WTC11 (cell line): ENCODE measurements at regions not wholly inside any gene's neighbourhood (a gene's known extent, or its start where the extent isn't known, plus 50 kb on each side); places are given as distances from the start of the nearest gene placed in this dataset.
A peak's percentile ranks its signal among the peaks of the same experiment; 100 is the strongest.

Source experiments
- ATAC-seq: fragments of 200-7000 bp; cut with Tn5 transposase; 2 replicates; pipeline ENCODE4 v1.10.0; 2021; ENCODE audit warnings: mild to moderate bottlenecking, moderate library complexity
- CTCF ChIA-PET: fragments of 300-600 bp; sonication (Branson Sonifier 250); formaldehyde crosslinking; loops from one replicate; lab custom pipeline; 2021; ENCODE audit warnings: antibody characterized with exemption; lab: Charles Lee
- POLR2A ChIA-PET: fragments of 350-600 bp; sonication (Branson Sonifier 250); formaldehyde crosslinking; loops from one replicate; lab custom pipeline; 2021; ENCODE audit warnings: antibody characterized with exemption; lab: Charles Lee
- DNase-seq: peaks from one replicate; pipeline ENCODE4 v3.0.0; 2021; ENCODE audit warnings: low spot score
- H3K27ac Mint-ChIP-seq: 2 replicates; pipeline ENCODE4 v1.8.0; 2021; ENCODE audit warnings: mixed read lengths
- H3K27me3 Mint-ChIP-seq: 2 replicates; pipeline ENCODE4 v1.8.0; 2021; ENCODE audit warnings: low read depth, mild to moderate bottlenecking, moderate library complexity, mixed read lengths
- H3K36me3 Mint-ChIP-seq: 2 replicates; pipeline ENCODE4 v1.8.0; 2021; ENCODE audit warnings: mixed read lengths
- H3K4me1 Mint-ChIP-seq: 2 replicates; pipeline ENCODE4 v1.8.0; 2022; ENCODE audit warnings: mixed read lengths
- H3K4me3 Mint-ChIP-seq: 2 replicates; pipeline ENCODE4 v1.8.0; 2021; ENCODE audit warnings: mild to moderate bottlenecking, moderate library complexity, mixed read lengths
- H3K9me3 Mint-ChIP-seq: 2 replicates; pipeline ENCODE4 v1.8.0; 2021; ENCODE audit warnings: mixed read lengths
- EMX1 ChIP-seq: fragments of 250-450 bp; sonication (Bioruptor Pico); IDR thresholded peaks from 2 replicates; pipeline ENCODE4 v1.8.0; 2021; ENCODE audit warnings: mild to moderate bottlenecking
- FOXK1 ChIP-seq: sonication (generic); formaldehyde crosslinking; IDR thresholded peaks from 2 replicates; pipeline ENCODE4 v1.8.0; 2022; ENCODE audit warnings: mild to moderate bottlenecking, moderate library complexity, missing genetic modification reagents
- FOXP1 ChIP-seq: sonication (generic); formaldehyde crosslinking; IDR thresholded peaks from 2 replicates; pipeline ENCODE4 v1.8.0; 2022; ENCODE audit warnings: missing genetic modification reagents, mild to moderate bottlenecking, moderate library complexity, borderline replicate concordance
- GABPB1 ChIP-seq: sonication (generic); formaldehyde crosslinking; IDR thresholded peaks from 2 replicates; pipeline ENCODE4 v1.8.1; 2023; ENCODE audit warnings: mild to moderate bottlenecking, missing genetic modification reagents
- GTF2I ChIP-seq: fragments of 250-450 bp; sonication (Bioruptor Pico); conservative IDR thresholded peaks from 2 replicates; pipeline ENCODE4 v1.4.0; 2021; ENCODE audit warnings: mild to moderate bottlenecking
- IRF2 ChIP-seq: sonication (generic); formaldehyde crosslinking; IDR thresholded peaks from 2 replicates; pipeline ENCODE4 v1.8.0; 2022; ENCODE audit warnings: low read depth, missing genetic modification reagents, borderline replicate concordance
- KAT7 ChIP-seq: sonication (generic); formaldehyde crosslinking; IDR thresholded peaks from 2 replicates; pipeline ENCODE4 v1.8.1; 2023; ENCODE audit warnings: missing genetic modification reagents, mild to moderate bottlenecking, borderline replicate concordance
- NFATC4 ChIP-seq: fragments of 250-450 bp; sonication (Bioruptor Pico); IDR thresholded peaks from 2 replicates; pipeline ENCODE4 v1.9.0; 2021; ENCODE audit warnings: mild to moderate bottlenecking
- NR1H2 ChIP-seq: sonication (generic); formaldehyde crosslinking; IDR thresholded peaks from 2 replicates; pipeline ENCODE4 v1.9.0; 2021; ENCODE audit warnings: mild to moderate bottlenecking, moderate library complexity, missing genetic modification reagents
- PRRX2 ChIP-seq: fragments of 250-450 bp; sonication (Bioruptor Pico); IDR thresholded peaks from 2 replicates; pipeline ENCODE4 v1.8.0; 2021; ENCODE audit warnings: mild to moderate bottlenecking
- SMAD4 ChIP-seq: sonication (generic); formaldehyde crosslinking; IDR thresholded peaks from 2 replicates; pipeline ENCODE4 v1.8.0; 2022; ENCODE audit warnings: mild to moderate bottlenecking, missing genetic modification reagents
- SOX15 ChIP-seq: fragments of 250-450 bp; sonication (Bioruptor Pico); IDR thresholded peaks from 2 replicates; pipeline ENCODE4 v1.9.0; 2021; ENCODE audit warnings: mild to moderate bottlenecking
- TCF7 ChIP-seq: sonication (generic); formaldehyde crosslinking; IDR thresholded peaks from 2 replicates; pipeline ENCODE4 v1.8.0; 2022; ENCODE audit warnings: mild to moderate bottlenecking, low read depth, missing genetic modification reagents, moderate library complexity
- TEAD4 ChIP-seq: sonication (generic); formaldehyde crosslinking; IDR thresholded peaks from 2 replicates; pipeline ENCODE4 v1.8.0; 2022; ENCODE audit warnings: mild to moderate bottlenecking, missing genetic modification reagents
- TP53 ChIP-seq: sonication (generic); formaldehyde crosslinking; IDR thresholded peaks from 2 replicates; pipeline ENCODE4 v1.8.1; 2023; ENCODE audit warnings: mild to moderate bottlenecking, missing genetic modification reagents
- ZNF138 ChIP-seq: sonication (generic); formaldehyde crosslinking; conservative IDR thresholded peaks from 2 replicates; pipeline ENCODE4 v1.8.1; 2022; ENCODE audit warnings: mild to moderate bottlenecking, moderate library complexity, missing genetic modification reagents
- ZNF416 ChIP-seq: fragments of 250-450 bp; sonication (Bioruptor Pico); IDR thresholded peaks from 2 replicates; pipeline ENCODE4 v1.9.0; 2021; ENCODE audit warnings: mild to moderate bottlenecking, inconsistent platforms
- ZNF423 ChIP-seq: fragments of 250-450 bp; sonication (Bioruptor Pico); IDR thresholded peaks from 2 replicates; pipeline ENCODE4 v2.1.2; 2022; ENCODE audit warnings: mild to moderate bottlenecking, moderate library complexity
- TF ChIP-seq, protein P1 (sequence below): sonication (generic); formaldehyde crosslinking; IDR thresholded peaks from 2 replicates; pipeline ENCODE4 v1.8.1; 2023; ENCODE audit warnings: mild to moderate bottlenecking, missing genetic modification reagents, moderate library complexity
- TF ChIP-seq, protein P2 (sequence below): fragments of 250-450 bp; sonication (Bioruptor Pico); IDR thresholded peaks from 2 replicates; pipeline ENCODE4 v2.1.2; 2022; ENCODE audit warnings: mild to moderate bottlenecking, moderate library complexity
- TF ChIP-seq, protein P3 (sequence below): sonication (generic); formaldehyde crosslinking; IDR thresholded peaks from 2 replicates; pipeline ENCODE4 v1.8.0; 2022; ENCODE audit warnings: mild to moderate bottlenecking, missing genetic modification reagents
- TF ChIP-seq, protein P4 (sequence below): sonication (generic); formaldehyde crosslinking; IDR thresholded peaks from 2 replicates; pipeline ENCODE4 v1.8.1; 2022; ENCODE audit warnings: mild to moderate bottlenecking, moderate library complexity, missing genetic modification reagents
- TF ChIP-seq, protein P5 (sequence below): fragments of 250-450 bp; sonication (Bioruptor Pico); IDR thresholded peaks from 2 replicates; pipeline ENCODE4 v1.9.0; 2021; ENCODE audit warnings: mild to moderate bottlenecking, borderline replicate concordance
- TF ChIP-seq, protein P6 (sequence below): fragments of 250-450 bp; sonication (Bioruptor Pico); IDR thresholded peaks from 2 replicates; pipeline ENCODE4 v1.8.0; 2021; ENCODE audit warnings: mild to moderate bottlenecking

DNA sequence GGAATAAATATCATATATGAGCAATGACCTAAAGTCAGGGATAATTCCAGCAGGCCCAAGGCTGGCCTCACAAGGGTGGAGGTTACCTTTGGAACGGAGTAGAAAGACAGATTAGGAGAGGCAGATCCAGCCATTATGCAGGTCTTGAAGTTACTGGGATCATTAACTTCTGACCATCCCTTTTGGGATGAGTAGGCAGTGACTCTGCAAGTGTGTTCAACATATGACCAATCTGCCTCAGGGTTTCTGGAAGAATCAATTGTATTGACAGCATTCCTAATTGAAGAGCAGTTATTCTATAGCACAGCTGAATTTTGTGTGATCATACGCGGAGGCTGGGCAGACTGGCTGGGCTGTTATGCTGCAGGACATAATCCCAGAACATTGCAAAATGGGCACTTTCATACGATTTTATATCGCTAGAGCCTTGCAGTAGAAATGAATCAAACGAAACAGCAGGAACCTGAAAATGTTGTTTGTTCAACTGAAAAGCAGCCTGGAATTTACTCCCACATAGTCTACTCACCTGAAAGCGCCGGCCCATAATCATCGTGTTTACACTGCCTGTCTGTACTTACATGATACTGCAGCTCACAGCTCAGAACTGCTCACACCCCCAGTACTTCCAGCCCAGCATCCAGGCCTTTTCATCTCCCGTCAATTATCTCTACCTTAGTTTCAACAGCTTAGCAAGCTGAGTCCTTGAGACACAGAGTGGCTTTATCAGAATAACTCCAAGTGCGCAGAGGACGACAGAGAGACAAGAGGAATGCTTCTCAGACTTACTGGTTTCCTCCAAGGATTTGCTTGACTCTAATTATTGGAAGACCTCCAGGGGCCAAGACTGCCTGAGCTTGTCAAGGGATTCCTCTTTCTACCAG lies 556.1 kb downstream of the EFNB2 start:
- ATAC-seq (peak; percentile 23; the same call in 1 of the 2 replicates), DNase-seq (no peak)
- Mint-ChIP-seq H3K27me3 (no peaks in the 10 kb centered on the region; the same call in 1 of the 2 replicates), H3K4me1 (peaks cover 11% of the 10 kb centered on the region; the same call in 1 of the 2 replicates), H3K4me3 (no peak overlapping the region), H3K9me3 (peaks cover 18% of the 10 kb centered on the region), H3K27ac (no peak overlapping the region), H3K36me3 (peaks cover 9% of the 10 kb centered on the region; the same call in 1 of the 2 replicates)
- ChIA-PET CTCF (no interaction called here), POLR2A (no interaction called here)
- TF ChIP-seq, protein P1, sequence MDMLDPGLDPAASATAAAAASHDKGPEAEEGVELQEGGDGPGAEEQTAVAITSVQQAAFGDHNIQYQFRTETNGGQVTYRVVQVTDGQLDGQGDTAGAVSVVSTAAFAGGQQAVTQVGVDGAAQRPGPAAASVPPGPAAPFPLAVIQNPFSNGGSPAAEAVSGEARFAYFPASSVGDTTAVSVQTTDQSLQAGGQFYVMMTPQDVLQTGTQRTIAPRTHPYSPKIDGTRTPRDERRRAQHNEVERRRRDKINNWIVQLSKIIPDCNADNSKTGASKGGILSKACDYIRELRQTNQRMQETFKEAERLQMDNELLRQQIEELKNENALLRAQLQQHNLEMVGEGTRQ (CRISPR knock-in tag), result no peak
- TF ChIP-seq ZNF423 (CRISPR knock-in tag) (no peak), KAT7 (no peak), IRF2 (CRISPR knock-in tag) (no peak), TCF7 (CRISPR knock-in tag) (no peak), SMAD4 (CRISPR knock-in tag) (no peak), TEAD4 (CRISPR knock-in tag) (no peak), TP53 (no peak)
- TF ChIP-seq, protein P2, sequence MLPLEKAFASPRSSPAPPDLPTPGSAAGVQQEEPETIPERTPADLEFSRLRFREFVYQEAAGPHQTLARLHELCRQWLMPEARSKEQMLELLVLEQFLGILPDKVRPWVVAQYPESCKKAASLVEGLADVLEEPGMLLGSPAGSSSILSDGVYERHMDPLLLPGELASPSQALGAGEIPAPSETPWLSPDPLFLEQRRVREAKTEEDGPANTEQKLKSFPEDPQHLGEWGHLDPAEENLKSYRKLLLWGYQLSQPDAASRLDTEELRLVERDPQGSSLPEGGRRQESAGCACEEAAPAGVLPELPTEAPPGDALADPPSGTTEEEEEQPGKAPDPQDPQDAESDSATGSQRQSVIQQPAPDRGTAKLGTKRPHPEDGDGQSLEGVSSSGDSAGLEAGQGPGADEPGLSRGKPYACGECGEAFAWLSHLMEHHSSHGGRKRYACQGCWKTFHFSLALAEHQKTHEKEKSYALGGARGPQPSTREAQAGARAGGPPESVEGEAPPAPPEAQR, result no peak

DNA sequence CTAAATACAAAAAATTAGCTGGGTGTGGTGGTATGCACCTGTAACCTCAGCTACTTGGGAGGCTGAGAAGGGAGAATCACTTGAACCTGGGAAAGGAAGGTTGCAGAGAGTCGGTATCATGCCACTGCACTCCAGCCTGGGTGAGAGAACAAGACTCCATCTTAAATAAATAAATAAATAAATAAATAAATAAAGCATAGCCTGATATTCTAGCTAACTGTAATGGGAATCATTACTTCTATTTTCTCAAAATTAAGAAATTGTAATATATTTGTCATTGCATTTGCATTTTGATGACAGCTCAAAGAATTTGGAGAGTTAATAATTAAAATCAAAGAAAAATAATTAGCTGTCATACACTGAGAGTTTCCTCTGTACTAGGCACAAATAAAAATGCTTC lies 561.1 kb downstream of the EFNB2 start:
- no peak overlapping the region for H3K4me3 Mint-ChIP-seq
- CTCF ChIA-PET, result no interaction called here
- POLR2A ChIA-PET, result no interaction called here
- TF ChIP-seq, protein P3, sequence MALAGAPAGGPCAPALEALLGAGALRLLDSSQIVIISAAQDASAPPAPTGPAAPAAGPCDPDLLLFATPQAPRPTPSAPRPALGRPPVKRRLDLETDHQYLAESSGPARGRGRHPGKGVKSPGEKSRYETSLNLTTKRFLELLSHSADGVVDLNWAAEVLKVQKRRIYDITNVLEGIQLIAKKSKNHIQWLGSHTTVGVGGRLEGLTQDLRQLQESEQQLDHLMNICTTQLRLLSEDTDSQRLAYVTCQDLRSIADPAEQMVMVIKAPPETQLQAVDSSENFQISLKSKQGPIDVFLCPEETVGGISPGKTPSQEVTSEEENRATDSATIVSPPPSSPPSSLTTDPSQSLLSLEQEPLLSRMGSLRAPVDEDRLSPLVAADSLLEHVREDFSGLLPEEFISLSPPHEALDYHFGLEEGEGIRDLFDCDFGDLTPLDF (CRISPR knock-in tag), result no peak
- TF ChIP-seq EMX1 (CRISPR knock-in tag) (no peak), ZNF416 (CRISPR knock-in tag) (no peak), SMAD4 (CRISPR knock-in tag) (no peak), GABPB1 (CRISPR knock-in tag) (no peak), SOX15 (CRISPR knock-in tag) (no peak), GTF2I (CRISPR knock-in tag) (no peak), NR1H2 (CRISPR knock-in tag) (no peak), NFATC4 (no peak), PRRX2 (CRISPR knock-in tag) (no peak), FOXK1 (no peak), FOXP1 (no peak), ZNF138 (CRISPR knock-in tag) (no peak), KAT7 (no peak)
- TF ChIP-seq, protein P4, sequence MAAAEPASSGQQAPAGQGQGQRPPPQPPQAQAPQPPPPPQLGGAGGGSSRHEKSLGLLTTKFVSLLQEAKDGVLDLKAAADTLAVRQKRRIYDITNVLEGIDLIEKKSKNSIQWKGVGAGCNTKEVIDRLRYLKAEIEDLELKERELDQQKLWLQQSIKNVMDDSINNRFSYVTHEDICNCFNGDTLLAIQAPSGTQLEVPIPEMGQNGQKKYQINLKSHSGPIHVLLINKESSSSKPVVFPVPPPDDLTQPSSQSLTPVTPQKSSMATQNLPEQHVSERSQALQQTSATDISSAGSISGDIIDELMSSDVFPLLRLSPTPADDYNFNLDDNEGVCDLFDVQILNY (CRISPR knock-in tag), result no peak
- TF ChIP-seq, protein P2, result no peak
- TF ChIP-seq, protein P5, sequence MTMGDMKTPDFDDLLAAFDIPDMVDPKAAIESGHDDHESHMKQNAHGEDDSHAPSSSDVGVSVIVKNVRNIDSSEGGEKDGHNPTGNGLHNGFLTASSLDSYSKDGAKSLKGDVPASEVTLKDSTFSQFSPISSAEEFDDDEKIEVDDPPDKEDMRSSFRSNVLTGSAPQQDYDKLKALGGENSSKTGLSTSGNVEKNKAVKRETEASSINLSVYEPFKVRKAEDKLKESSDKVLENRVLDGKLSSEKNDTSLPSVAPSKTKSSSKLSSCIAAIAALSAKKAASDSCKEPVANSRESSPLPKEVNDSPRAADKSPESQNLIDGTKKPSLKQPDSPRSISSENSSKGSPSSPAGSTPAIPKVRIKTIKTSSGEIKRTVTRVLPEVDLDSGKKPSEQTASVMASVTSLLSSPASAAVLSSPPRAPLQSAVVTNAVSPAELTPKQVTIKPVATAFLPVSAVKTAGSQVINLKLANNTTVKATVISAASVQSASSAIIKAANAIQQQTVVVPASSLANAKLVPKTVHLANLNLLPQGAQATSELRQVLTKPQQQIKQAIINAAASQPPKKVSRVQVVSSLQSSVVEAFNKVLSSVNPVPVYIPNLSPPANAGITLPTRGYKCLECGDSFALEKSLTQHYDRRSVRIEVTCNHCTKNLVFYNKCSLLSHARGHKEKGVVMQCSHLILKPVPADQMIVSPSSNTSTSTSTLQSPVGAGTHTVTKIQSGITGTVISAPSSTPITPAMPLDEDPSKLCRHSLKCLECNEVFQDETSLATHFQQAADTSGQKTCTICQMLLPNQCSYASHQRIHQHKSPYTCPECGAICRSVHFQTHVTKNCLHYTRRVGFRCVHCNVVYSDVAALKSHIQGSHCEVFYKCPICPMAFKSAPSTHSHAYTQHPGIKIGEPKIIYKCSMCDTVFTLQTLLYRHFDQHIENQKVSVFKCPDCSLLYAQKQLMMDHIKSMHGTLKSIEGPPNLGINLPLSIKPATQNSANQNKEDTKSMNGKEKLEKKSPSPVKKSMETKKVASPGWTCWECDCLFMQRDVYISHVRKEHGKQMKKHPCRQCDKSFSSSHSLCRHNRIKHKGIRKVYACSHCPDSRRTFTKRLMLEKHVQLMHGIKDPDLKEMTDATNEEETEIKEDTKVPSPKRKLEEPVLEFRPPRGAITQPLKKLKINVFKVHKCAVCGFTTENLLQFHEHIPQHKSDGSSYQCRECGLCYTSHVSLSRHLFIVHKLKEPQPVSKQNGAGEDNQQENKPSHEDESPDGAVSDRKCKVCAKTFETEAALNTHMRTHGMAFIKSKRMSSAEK (CRISPR knock-in tag), result no peak
- TF ChIP-seq, protein P6, sequence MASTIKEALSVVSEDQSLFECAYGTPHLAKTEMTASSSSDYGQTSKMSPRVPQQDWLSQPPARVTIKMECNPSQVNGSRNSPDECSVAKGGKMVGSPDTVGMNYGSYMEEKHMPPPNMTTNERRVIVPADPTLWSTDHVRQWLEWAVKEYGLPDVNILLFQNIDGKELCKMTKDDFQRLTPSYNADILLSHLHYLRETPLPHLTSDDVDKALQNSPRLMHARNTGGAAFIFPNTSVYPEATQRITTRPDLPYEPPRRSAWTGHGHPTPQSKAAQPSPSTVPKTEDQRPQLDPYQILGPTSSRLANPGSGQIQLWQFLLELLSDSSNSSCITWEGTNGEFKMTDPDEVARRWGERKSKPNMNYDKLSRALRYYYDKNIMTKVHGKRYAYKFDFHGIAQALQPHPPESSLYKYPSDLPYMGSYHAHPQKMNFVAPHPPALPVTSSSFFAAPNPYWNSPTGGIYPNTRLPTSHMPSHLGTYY (CRISPR knock-in tag), result no peak

More for the DNA sequence above, 561.1 kb downstream of the EFNB2 start:
- H3K36me3 Mint-ChIP-seq, result peaks cover 9% of the 10 kb centered on the region; the same call in 1 of the 2 replicates
- DNase-seq, result no peak
- no peaks in the 10 kb centered on the region; the same call in 1 of the 2 replicates for H3K27me3 Mint-ChIP-seq
- H3K9me3 Mint-ChIP-seq, result peaks cover 18% of the 10 kb centered on the region
- peaks cover 35% of the 10 kb centered on the region for H3K4me1 Mint-ChIP-seq
- no peak overlapping the region for H3K27ac Mint-ChIP-seq
- no peak for ATAC-seq
